ENCODE measurements at regions not wholly inside any gene's neighbourhood (a gene's known extent, or its start where the extent isn't known, plus 50 kb on each side); places are given as distances from the start of the nearest gene placed in this dataset.
"Not testable (repeated sequence)": the region's sequence is repeated elsewhere in the genome, so short reads cannot be mapped to it uniquely, and the experiment has no call there.

GRCh38 chr5:86731319-86732117 is 113.8 kb downstream of the COX7C start:
- H3K36me3 ChIP-seq (ENCODE audit: control insufficient read depth, insufficient read depth, low read length); H3K4me1 ChIP-seq (ENCODE audit: control insufficient read depth, insufficient read depth, low read length, poor library complexity, severe bottlenecking); H3K9me3 ChIP-seq (ENCODE audit: control insufficient read depth, low read length); H3K27ac ChIP-seq (ENCODE audit: low read depth, low read length, severe bottlenecking); H3K4me3 ChIP-seq (ENCODE audit: extremely low read depth, insufficient read depth, low read length, poor library complexity, severe bottlenecking): not testable (repeated sequence)
- WGBS, 2 experiments (ENCODE audit: insufficient coverage in 2 of 2), result 93 to 94% methylated on average over 12 to 13 of the region's 20 CpGs

DNA sequence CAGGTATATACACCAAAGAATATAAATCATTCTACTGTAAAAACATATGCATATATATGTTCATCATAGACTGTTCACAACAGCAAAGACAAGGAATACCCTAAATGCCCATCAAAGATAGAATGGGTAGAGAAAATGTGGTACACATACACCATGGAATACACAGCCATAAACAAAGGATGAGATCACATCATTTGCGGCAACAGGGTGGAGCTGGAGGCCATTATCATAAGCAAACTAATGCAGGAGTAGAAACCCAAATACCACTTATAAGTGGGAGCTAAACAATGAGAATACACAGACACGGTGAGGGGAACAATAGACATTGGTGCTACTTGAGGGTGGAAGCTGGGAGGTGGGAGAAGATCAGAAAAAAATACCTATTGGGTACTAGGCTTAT is 117.6 kb downstream of the COX7C start:
- no CpG with 5 or more reads among the region's 2 CpGs for WGBS, 2 experiments (ENCODE audit: insufficient coverage in 2 of 2)
- H3K36me3 ChIP-seq (ENCODE audit: control insufficient read depth, insufficient read depth, low read length), result no peaks in the 10 kb centered on the region
- no peaks in the 10 kb centered on the region for H3K4me1 ChIP-seq (ENCODE audit: control insufficient read depth, insufficient read depth, low read length, poor library complexity, severe bottlenecking)
- peaks cover 5% of the 10 kb centered on the region for H3K9me3 ChIP-seq (ENCODE audit: control insufficient read depth, low read length)
- H3K4me3 ChIP-seq (ENCODE audit: extremely low read depth, insufficient read depth, low read length, poor library complexity, severe bottlenecking), result no peak overlapping the region
- no peak overlapping the region for H3K27ac ChIP-seq (ENCODE audit: low read depth, low read length, severe bottlenecking)

GRCh38 chr5:86737579-86737978 is 119.8 kb downstream of the COX7C start:
- Histone ChIP-seq H3K36me3 (ENCODE audit: control insufficient read depth, insufficient read depth, low read length) (no peaks in the 10 kb centered on the region), H3K27ac (ENCODE audit: low read depth, low read length, severe bottlenecking) (no peak overlapping the region), H3K4me3 (ENCODE audit: extremely low read depth, insufficient read depth, low read length, poor library complexity, severe bottlenecking) (no peak overlapping the region), H3K4me1 (ENCODE audit: control insufficient read depth, insufficient read depth, low read length, poor library complexity, severe bottlenecking) (no peaks in the 10 kb centered on the region), H3K9me3 (ENCODE audit: control insufficient read depth, low read length) (peaks cover 5% of the 10 kb centered on the region)
- 67% methylated on average over 1 of the region's 1 CpG; no CpG with 5 or more reads in 1 of the 2 experiments for WGBS, 2 experiments (ENCODE audit: insufficient coverage in 2 of 2)

GRCh38 chr5:86748538-86749105 is 130.9 kb downstream of the COX7C start:
- WGBS, 2 experiments (ENCODE audit: insufficient coverage in 2 of 2), result 0 to 83% methylated on average over 1 of the region's 3 CpGs
- Histone ChIP-seq H3K27ac (ENCODE audit: low read depth, low read length, severe bottlenecking) (no peak overlapping the region), H3K4me1 (ENCODE audit: control insufficient read depth, insufficient read depth, low read length, poor library complexity, severe bottlenecking) (peaks cover 5% of the 10 kb centered on the region)

GRCh38 chr5:86749841-86750240 is 132.1 kb downstream of the COX7C start:
- Histone ChIP-seq H3K9me3 (ENCODE audit: control insufficient read depth, low read length) (no peaks in the 10 kb centered on the region), H3K4me3 (ENCODE audit: extremely low read depth, insufficient read depth, low read length, poor library complexity, severe bottlenecking) (no peak overlapping the region), H3K36me3 (ENCODE audit: control insufficient read depth, insufficient read depth, low read length) (no peaks in the 10 kb centered on the region), H3K27ac (ENCODE audit: low read depth, low read length, severe bottlenecking) (no peak overlapping the region), H3K4me1 (ENCODE audit: control insufficient read depth, insufficient read depth, low read length, poor library complexity, severe bottlenecking) (peaks cover 5% of the 10 kb centered on the region)

More at GRCh38 chr5:86748538-86749105, 130.9 kb downstream of the COX7C start:
- Histone ChIP-seq H3K36me3 (ENCODE audit: control insufficient read depth, insufficient read depth, low read length) (no peaks in the 10 kb centered on the region), H3K4me3 (ENCODE audit: extremely low read depth, insufficient read depth, low read length, poor library complexity, severe bottlenecking) (no peak overlapping the region), H3K9me3 (ENCODE audit: control insufficient read depth, low read length) (no peaks in the 10 kb centered on the region)

- no peaks in the 10 kb centered on the region for H3K36me3 ChIP-seq (ENCODE audit: control insufficient read depth, insufficient read depth, low read length)
- WGBS, 2 experiments (ENCODE audit: insufficient coverage in 2 of 2), result 100% methylated on average over 1 of the region's 1 CpG; no CpG with 5 or more reads in 1 of the 2 experiments
- no peak overlapping the region for H3K4me3 ChIP-seq (ENCODE audit: extremely low read depth, insufficient read depth, low read length, poor library complexity, severe bottlenecking)
- H3K27ac ChIP-seq (ENCODE audit: low read depth, low read length, severe bottlenecking), result no peak overlapping the region
- H3K4me1 ChIP-seq (ENCODE audit: control insufficient read depth, insufficient read depth, low read length, poor library complexity, severe bottlenecking), result peaks cover 3% of the 10 kb centered on the region
- H3K9me3 ChIP-seq (ENCODE audit: control insufficient read depth, low read length), result no peaks in the 10 kb centered on the region
Measured at GRCh38 chr5:86756839-86757238, 139.1 kb downstream of the COX7C start.

- 49 to 69% methylated on average over 4 of the region's 5 CpGs for WGBS, 2 experiments (ENCODE audit: insufficient coverage in 2 of 2)
- H3K4me3 ChIP-seq (ENCODE audit: extremely low read depth, insufficient read depth, low read length, poor library complexity, severe bottlenecking), result no peak overlapping the region
- H3K27ac ChIP-seq (ENCODE audit: low read depth, low read length, severe bottlenecking), result peak overlapping the region; percentile 2
- peaks cover 3% of the 10 kb centered on the region for H3K4me1 ChIP-seq (ENCODE audit: control insufficient read depth, insufficient read depth, low read length, poor library complexity, severe bottlenecking)
- no peaks in the 10 kb centered on the region for H3K36me3 ChIP-seq (ENCODE audit: control insufficient read depth, insufficient read depth, low read length)
- no peaks in the 10 kb centered on the region for H3K9me3 ChIP-seq (ENCODE audit: control insufficient read depth, low read length)
Measured at GRCh38 chr5:86757824-86758223, 140.1 kb downstream of the COX7C start.

- no peak overlapping the region for H3K27ac ChIP-seq (ENCODE audit: low read depth, low read length, severe bottlenecking)
- WGBS, 2 experiments (ENCODE audit: insufficient coverage in 2 of 2), result 88 to 89% methylated on average over 1 to 2 of the region's 2 CpGs
- H3K4me3 ChIP-seq (ENCODE audit: extremely low read depth, insufficient read depth, low read length, poor library complexity, severe bottlenecking), result no peak overlapping the region
Measured at GRCh38 chr5:86760661-86761060, 142.9 kb downstream of the COX7C start.

GRCh38 chr5:86763929-86764328 is 146.2 kb downstream of the COX7C start:
- Histone ChIP-seq H3K36me3 (ENCODE audit: control insufficient read depth, insufficient read depth, low read length) (no peaks in the 10 kb centered on the region), H3K4me1 (ENCODE audit: control insufficient read depth, insufficient read depth, low read length, poor library complexity, severe bottlenecking) (peaks cover 4% of the 10 kb centered on the region), H3K4me3 (ENCODE audit: extremely low read depth, insufficient read depth, low read length, poor library complexity, severe bottlenecking) (no peak overlapping the region), H3K9me3 (ENCODE audit: control insufficient read depth, low read length) (no peaks in the 10 kb centered on the region), H3K27ac (ENCODE audit: low read depth, low read length, severe bottlenecking) (no peak overlapping the region)
- WGBS, 2 experiments (ENCODE audit: insufficient coverage in 2 of 2), result no CpG with 5 or more reads among the region's 1 CpG

More at GRCh38 chr5:86760661-86761060, 142.9 kb downstream of the COX7C start:
- peaks cover 7% of the 10 kb centered on the region for H3K4me1 ChIP-seq (ENCODE audit: control insufficient read depth, insufficient read depth, low read length, poor library complexity, severe bottlenecking)
- H3K36me3 ChIP-seq (ENCODE audit: control insufficient read depth, insufficient read depth, low read length), result no peaks in the 10 kb centered on the region
- no peaks in the 10 kb centered on the region for H3K9me3 ChIP-seq (ENCODE audit: control insufficient read depth, low read length)

DNA sequence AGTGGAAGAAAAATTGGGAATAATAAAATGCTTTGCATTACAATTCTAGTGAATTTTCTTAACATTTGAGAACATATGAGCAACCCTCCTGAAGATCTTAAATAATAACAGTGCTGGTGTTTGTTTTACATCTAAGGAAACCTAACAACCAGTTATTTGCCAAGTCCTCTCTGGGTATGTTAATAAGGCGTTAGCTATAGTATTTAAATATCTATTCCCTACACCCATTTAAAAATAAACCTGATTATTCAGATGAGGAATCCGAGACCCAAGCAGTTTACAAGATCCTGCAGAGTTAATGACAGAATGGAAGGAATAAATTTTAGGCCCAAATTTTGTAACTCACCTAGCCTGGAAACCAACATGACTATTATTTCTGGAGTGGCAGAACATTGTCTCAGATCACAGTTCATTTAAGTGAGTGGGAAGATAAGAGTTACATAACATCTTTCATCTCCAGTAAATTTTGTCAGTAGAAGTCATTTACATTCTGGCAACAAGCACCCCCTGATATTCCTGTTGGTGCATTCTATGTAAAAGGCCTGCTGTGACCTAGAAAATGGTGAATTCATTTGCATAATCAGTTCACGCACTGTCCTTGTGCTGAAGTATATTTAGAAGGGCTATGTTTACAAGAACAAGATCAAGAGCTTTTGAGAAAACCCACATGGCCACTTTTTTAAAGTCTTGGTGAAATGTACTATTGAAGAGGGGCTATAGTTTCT is 148.2 kb downstream of the COX7C start:
- 73 to 80% methylated on average over 1 of the region's 3 CpGs for WGBS, 2 experiments (ENCODE audit: insufficient coverage in 2 of 2)
- H3K9me3 ChIP-seq (ENCODE audit: control insufficient read depth, low read length), result peaks cover 7% of the 10 kb centered on the region
- H3K27ac ChIP-seq (ENCODE audit: low read depth, low read length, severe bottlenecking), result no peak overlapping the region
- no peaks in the 10 kb centered on the region for H3K36me3 ChIP-seq (ENCODE audit: control insufficient read depth, insufficient read depth, low read length)
- peaks cover 4% of the 10 kb centered on the region for H3K4me1 ChIP-seq (ENCODE audit: control insufficient read depth, insufficient read depth, low read length, poor library complexity, severe bottlenecking)
- H3K4me3 ChIP-seq (ENCODE audit: extremely low read depth, insufficient read depth, low read length, poor library complexity, severe bottlenecking), result no peak overlapping the region

Measured in mesodermal cell (in vitro differentiated cells).